ENCODE measurements at regions not wholly inside any gene's neighbourhood (a gene's known extent, or its start where the extent isn't known, plus 50 kb on each side); places are given as distances from the start of the nearest gene placed in this dataset.

- Histone ChIP-seq H3K9ac (ENCODE audit: low read length) (no peak overlapping the region), H4K20me1 (ENCODE audit: insufficient read depth) (no peaks in the 10 kb centered on the region), H3K79me2 (replicated peaks; ENCODE audit: insufficient read depth, low read length) (no peaks in the 10 kb centered on the region), H3K27ac (ENCODE audit: low read length) (no peak overlapping the region), H3F3A (ENCODE audit: insufficient read depth, low read length, poor library complexity, severe bottlenecking) (no peaks in the 10 kb centered on the region), H3K9me3 (ENCODE audit: low read length) (no peaks in the 10 kb centered on the region), H3K4me2 (ENCODE audit: low read length) (no peak overlapping the region), H3K4me3 (ENCODE audit: low read length) (no peak overlapping the region), H3K9me2 (ENCODE audit: insufficient read depth, low read length) (no peaks in the 10 kb centered on the region), H3K27me3 (ENCODE audit: insufficient read depth, low read depth, low read length) (no peaks in the 10 kb centered on the region), H3K36me3 (ENCODE audit: insufficient read depth, low read length) (no peaks in the 10 kb centered on the region), H2AFZ (ENCODE audit: low read depth, low read length) (no peak overlapping the region)
- TF ChIP-seq RAD21 (conservative IDR thresholded peaks at IDR 0.05) (no peak), POLR2AphosphoS5 (IDR thresholded peaks at IDR 0.05) (no peak), SMC3 (conservative IDR thresholded peaks at IDR 0.05; ENCODE audit: poor library complexity) (no peak), REST (IDR thresholded peaks at IDR 0.05; ENCODE audit: borderline replicate concordance) (no peak), MXI1 (conservative IDR thresholded peaks at IDR 0.05; ENCODE audit: poor library complexity, severe bottlenecking) (no peak), TAF1 (IDR thresholded peaks at IDR 0.05; ENCODE audit: low read depth) (no peak), EP300 (conservative IDR thresholded peaks at IDR 0.05; ENCODE audit: poor library complexity, severe bottlenecking) (no peak), CTCF (IDR thresholded peaks at IDR 0.05; ENCODE audit: poor library complexity, severe bottlenecking) (no peak), EZH2 (IDR thresholded peaks at IDR 0.05; ENCODE audit: borderline replicate concordance, insufficient read depth, low read length, poor library complexity, severe bottlenecking) (no peak)
Measured at GRCh38 chr15:70497661-70498060, 265.7 kb downstream of the UACA start.

- TF ChIP-seq CTCF (IDR thresholded peaks at IDR 0.05; ENCODE audit: poor library complexity, severe bottlenecking) (no peak), TAF1 (IDR thresholded peaks at IDR 0.05; ENCODE audit: low read depth) (no peak), MXI1 (conservative IDR thresholded peaks at IDR 0.05; ENCODE audit: poor library complexity, severe bottlenecking) (no peak), RAD21 (conservative IDR thresholded peaks at IDR 0.05) (no peak), POLR2AphosphoS5 (IDR thresholded peaks at IDR 0.05) (no peak), SMC3 (conservative IDR thresholded peaks at IDR 0.05; ENCODE audit: poor library complexity) (no peak)
- Histone ChIP-seq H3K9me2 (ENCODE audit: insufficient read depth, low read length) (no peaks in the 10 kb centered on the region), H2AFZ (ENCODE audit: low read depth, low read length) (no peak overlapping the region), H3K9ac (ENCODE audit: low read length) (no peak overlapping the region), H3K79me2 (replicated peaks; ENCODE audit: insufficient read depth, low read length) (no peaks in the 10 kb centered on the region), H3K4me3 (ENCODE audit: low read length) (no peak overlapping the region), H3K27me3 (ENCODE audit: insufficient read depth, low read depth, low read length) (no peaks in the 10 kb centered on the region), H3F3A (ENCODE audit: insufficient read depth, low read length, poor library complexity, severe bottlenecking) (no peaks in the 10 kb centered on the region), H4K20me1 (ENCODE audit: insufficient read depth) (no peaks in the 10 kb centered on the region), H3K4me2 (ENCODE audit: low read length) (no peak overlapping the region), H3K27ac (ENCODE audit: low read length) (no peak overlapping the region), H3K9me3 (ENCODE audit: low read length) (no peaks in the 10 kb centered on the region), H3K36me3 (ENCODE audit: insufficient read depth, low read length) (no peaks in the 10 kb centered on the region)
Measured at GRCh38 chr15:70495991-70496599, 267.3 kb downstream of the UACA start.

Measured in neural cell (in vitro differentiated cells).